Upper lobe of right lung (tissue), 1 donor: ENCODE measurements at regions not wholly inside any gene's neighbourhood (a gene's known extent, or its start where the extent isn't known, plus 50 kb on each side); places are given as distances from the start of the nearest gene placed in this dataset.

Experiments used
- ATAC-seq: fragments of 200-7000 bp; cut with Tn5 transposase; one replicate; pipeline ENCODE4 v1.9.1; 2020; ENCODE audit warnings: mild to moderate bottlenecking, moderate library complexity
- DNase-seq: peaks from one replicate; pipeline ENCODE4 v3.0.0-alpha.2; 2020
- H3K27ac ChIP-seq: fragments of 200-600 bp; one replicate; pipeline ENCODE4 v1.8.0; 2022
- H3K27me3 ChIP-seq: fragments of 200-600 bp; one replicate; pipeline ENCODE4 v1.8.0; 2022; ENCODE audit warnings: mild to moderate bottlenecking
- H3K36me3 ChIP-seq: fragments of 200-600 bp; one replicate; pipeline ENCODE4 v1.8.0; 2022
- H3K4me1 ChIP-seq: fragments of 200-600 bp; one replicate; pipeline ENCODE4 v1.8.0; 2022
- H3K4me3 ChIP-seq: fragments of 200-600 bp; one replicate; pipeline ENCODE4 v1.8.0; 2022; ENCODE audit warnings: mild to moderate bottlenecking
- H3K9me3 ChIP-seq: fragments of 200-600 bp; one replicate; pipeline ENCODE4 v1.8.0; 2022
- intact Hi-C: fragments of 100-400 bp; cut with DNase I; formaldehyde crosslinking; loops from one replicate; pipeline ENCODE4 v1.11.0; 2022
- TF ChIP-seq, protein P1 (sequence below): fragments of 200-600 bp; IDR thresholded peaks from one replicate; pipeline ENCODE4 v1.8.0; 2022; ENCODE audit warnings: antibody characterized with exemption
- donor health status: DM: no; HTN: yes; CAD: no; lungs with severe emphysema.

- Histone ChIP-seq H3K36me3 (no peaks in the 10 kb centered on the region), H3K27me3 (no peaks in the 10 kb centered on the region), H3K9me3 (no peaks in the 10 kb centered on the region), H3K4me3 (no peak overlapping the region), H3K27ac (no peak overlapping the region), H3K4me1 (no peaks in the 10 kb centered on the region)
- intact Hi-C loops: no loop called here
- ATAC-seq: no peak
- TF ChIP-seq, protein P1, sequence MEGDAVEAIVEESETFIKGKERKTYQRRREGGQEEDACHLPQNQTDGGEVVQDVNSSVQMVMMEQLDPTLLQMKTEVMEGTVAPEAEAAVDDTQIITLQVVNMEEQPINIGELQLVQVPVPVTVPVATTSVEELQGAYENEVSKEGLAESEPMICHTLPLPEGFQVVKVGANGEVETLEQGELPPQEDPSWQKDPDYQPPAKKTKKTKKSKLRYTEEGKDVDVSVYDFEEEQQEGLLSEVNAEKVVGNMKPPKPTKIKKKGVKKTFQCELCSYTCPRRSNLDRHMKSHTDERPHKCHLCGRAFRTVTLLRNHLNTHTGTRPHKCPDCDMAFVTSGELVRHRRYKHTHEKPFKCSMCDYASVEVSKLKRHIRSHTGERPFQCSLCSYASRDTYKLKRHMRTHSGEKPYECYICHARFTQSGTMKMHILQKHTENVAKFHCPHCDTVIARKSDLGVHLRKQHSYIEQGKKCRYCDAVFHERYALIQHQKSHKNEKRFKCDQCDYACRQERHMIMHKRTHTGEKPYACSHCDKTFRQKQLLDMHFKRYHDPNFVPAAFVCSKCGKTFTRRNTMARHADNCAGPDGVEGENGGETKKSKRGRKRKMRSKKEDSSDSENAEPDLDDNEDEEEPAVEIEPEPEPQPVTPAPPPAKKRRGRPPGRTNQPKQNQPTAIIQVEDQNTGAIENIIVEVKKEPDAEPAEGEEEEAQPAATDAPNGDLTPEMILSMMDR: no peak
- DNase-seq: no peak
Observed at GRCh38 chr5:71957292-71957898, 149.9 kb upstream of the MAP1B start.

GRCh38 chr5:71960195-71960594 lies 147.1 kb upstream of the MAP1B start:
- intact Hi-C loops: no loop called here
- Histone ChIP-seq H3K27ac (no peak overlapping the region), H3K27me3 (no peaks in the 10 kb centered on the region)

DNA sequence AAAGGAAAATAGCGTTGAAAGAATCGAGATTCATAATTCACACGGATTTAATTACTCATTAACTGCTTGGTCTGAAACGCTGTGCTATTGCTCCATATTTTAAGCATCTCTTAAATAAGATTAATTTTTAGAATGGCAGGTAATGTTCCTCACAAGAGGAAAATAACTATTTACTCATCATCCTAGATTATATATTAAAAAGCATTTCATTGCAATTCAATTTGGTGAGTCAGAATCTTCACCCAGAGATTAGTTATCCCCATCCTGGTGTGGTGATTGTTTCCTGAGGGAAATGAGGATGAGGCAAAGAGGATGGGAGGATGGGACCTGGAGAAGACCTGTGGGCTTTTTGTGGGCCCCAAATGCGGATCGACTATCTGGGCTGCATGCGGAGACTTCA lies 145.5 kb upstream of the MAP1B start:
- intact Hi-C loops: no loop called here
- DNase-seq: no peak
- Histone ChIP-seq H3K27me3 (no peaks in the 10 kb centered on the region), H3K27ac (no peak overlapping the region), H3K36me3 (no peaks in the 10 kb centered on the region), H3K4me3 (no peak overlapping the region), H3K4me1 (no peaks in the 10 kb centered on the region), H3K9me3 (no peaks in the 10 kb centered on the region)
- ATAC-seq: no peak
- TF ChIP-seq, protein P1: no peak

More at GRCh38 chr5:71960195-71960594, 147.1 kb upstream of the MAP1B start:
- ATAC-seq: no peak
- Histone ChIP-seq H3K4me3 (no peak overlapping the region), H3K9me3 (no peaks in the 10 kb centered on the region), H3K4me1 (no peaks in the 10 kb centered on the region), H3K36me3 (no peaks in the 10 kb centered on the region)
- no peak for DNase-seq
- TF ChIP-seq, protein P1: no peak

GRCh38 chr5:71969460-71969859 lies 137.8 kb upstream of the MAP1B start:
- DNase-seq: no peak
- intact Hi-C loops: no loop called here
- TF ChIP-seq, protein P1: no peak
- no peak overlapping the region for H3K27ac ChIP-seq
- H3K9me3 ChIP-seq: no peaks in the 10 kb centered on the region
- peaks cover 10% of the 10 kb centered on the region for H3K4me1 ChIP-seq
- H3K4me3 ChIP-seq: no peak overlapping the region
- ATAC-seq: no peak
- no peaks in the 10 kb centered on the region for H3K36me3 ChIP-seq
- H3K27me3 ChIP-seq: no peaks in the 10 kb centered on the region

- Histone ChIP-seq H3K27me3 (no peaks in the 10 kb centered on the region), H3K36me3 (no peaks in the 10 kb centered on the region), H3K4me1 (peaks cover 14% of the 10 kb centered on the region), H3K9me3 (no peaks in the 10 kb centered on the region), H3K27ac (no peak overlapping the region), H3K4me3 (no peak overlapping the region)
- ATAC-seq: no peak
- DNase-seq: no peak
- TF ChIP-seq, protein P1: no peak
- intact Hi-C loops: no loop called here
Observed at GRCh38 chr5:71971862-71972261, 135.4 kb upstream of the MAP1B start.
